Sciatic nerve (tissue), 2 donors: ENCODE measurements at regions not wholly inside any gene's neighbourhood (a gene's known extent, or its start where the extent isn't known, plus 50 kb on each side); places are given as distances from the start of the nearest gene placed in this dataset.

Source experiments
- ATAC-seq: fragments of 200-7000 bp; cut with Tn5 transposase; one replicate; pipeline ENCODE4 v1.9.1; 2020; ENCODE audit warnings: mild to moderate bottlenecking, moderate library complexity
- DNase-seq: peaks from one replicate; pipeline ENCODE4 v3.0.0-alpha.2; 2020; ENCODE audit warnings: low spot score
- intact Hi-C: fragments of 100-400 bp; cut with DNase I; formaldehyde crosslinking; loops from one replicate; pipeline ENCODE4 v1.14.2; 2022
- donor health status: DM: no; HTN: no; CAD: no.
- donor health status: DM: no; HTN: no; CAD: no.

DNA sequence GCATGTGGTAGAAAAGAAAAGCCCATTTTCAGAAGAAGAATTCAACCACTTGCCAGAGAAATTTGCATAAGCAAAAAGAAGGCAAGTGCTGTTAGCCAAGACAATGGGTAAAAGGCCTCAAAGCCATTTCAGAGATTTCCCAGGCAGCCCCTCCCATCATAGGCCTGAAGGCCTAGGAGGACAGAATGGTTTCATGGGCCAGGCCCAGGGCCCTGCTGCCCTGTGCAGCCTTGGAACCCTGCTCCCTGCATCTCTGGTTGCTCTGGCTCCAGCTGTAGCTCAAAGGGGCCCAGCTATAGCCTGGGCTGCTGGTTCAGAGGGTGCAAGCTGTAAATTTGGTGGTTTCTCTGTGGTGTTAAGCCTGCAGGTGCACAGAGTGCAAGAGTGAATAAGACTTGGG, 212.8 kb downstream of the EFNB2 start:
- ATAC-seq (no peak), DNase-seq (no peak)
- intact Hi-C loops = no loop called here

DNA sequence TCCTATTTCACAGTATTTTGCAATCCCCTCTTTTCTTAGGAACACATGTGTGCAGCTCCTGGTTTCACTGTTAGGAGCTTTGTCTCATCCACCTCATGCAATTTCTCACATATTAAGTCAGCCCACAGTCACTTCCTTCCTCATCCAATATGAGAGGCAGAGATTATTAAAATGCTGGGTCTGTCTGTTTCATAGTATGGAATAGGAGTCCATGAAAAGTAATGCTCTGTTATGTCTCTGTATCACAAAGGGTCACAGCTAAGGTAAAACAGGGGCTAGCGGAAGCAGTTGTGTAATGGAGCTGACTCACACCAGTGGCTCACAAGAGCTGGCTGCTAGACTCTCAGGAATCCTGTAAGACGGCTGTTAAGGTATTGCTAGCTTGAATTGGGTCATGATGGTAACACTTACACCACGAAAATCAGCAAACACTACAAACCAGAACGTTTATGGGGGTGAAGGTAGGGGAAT, 216.5 kb downstream of the EFNB2 start:
- ATAC-seq (no peak), DNase-seq (no peak)
- intact Hi-C loops = no loop called here

DNA sequence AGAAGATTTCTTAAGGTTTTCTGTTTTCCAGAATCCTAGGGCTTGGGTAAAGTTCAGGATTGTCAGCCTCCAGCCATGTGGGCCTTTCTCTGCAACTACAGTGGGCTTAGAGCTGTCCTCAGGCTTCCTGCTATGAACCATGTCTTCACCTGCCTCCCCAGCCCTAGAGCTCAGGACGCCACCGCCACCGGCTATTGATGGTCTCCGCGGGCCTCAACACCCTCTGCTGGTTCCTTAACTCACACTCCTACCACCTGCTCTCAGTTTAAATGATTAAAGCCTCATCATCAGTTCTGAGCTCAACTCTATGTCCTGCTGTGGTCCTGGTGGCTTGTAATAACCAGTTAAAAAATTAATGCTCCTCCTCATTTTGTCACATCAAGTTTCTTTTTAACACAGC, 221.0 kb downstream of the EFNB2 start:
- DNase-seq (no peak), ATAC-seq (no peak)
- intact Hi-C loops = no loop called here

DNA sequence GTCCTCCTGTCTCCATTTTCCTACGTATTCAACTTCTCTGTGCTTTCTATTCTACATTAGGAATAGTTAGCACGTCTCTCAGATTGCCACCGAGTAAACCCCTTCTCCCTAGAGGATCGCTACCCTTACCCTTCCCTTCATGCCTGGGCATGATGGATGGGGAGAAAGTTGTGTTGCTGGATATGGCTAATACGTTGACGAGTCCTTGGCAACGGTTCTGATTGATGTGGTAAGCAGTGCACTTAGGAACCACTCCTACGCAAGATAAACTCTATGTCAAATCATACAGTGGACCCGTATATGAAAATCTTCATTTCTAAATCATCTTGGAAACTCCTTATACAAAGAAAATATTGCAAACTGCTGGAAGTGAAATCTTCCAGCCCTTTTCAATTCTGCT, 224.5 kb downstream of the EFNB2 start:
- no peak for ATAC-seq
- intact Hi-C loops = no loop called here
- no peak for DNase-seq

DNA sequence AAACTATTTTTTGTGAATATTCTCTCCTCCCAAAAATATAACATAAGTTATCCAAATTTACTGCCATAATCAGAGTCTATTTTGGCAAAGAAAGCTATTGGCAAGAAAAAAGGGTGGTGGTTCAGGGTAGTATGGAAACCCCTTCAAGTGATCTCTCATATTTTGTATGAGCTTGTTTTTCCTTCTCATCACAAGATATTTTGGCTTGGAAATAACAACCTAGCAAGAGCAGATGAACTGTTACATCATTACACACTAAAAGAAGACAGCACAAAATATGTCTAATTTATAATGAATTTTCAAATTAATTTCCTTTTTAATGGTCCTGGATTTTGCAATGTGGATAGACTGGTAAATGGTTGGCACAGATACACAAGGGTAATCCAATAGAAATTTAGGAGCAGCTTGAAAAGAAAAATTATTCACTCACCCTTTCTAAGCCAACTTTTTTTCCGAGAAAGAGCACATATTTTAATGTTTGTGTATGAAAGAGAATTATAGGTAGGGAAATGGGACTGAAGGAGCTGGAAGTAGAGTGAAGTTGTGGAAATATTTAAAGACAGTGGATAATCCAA, 225.1 kb downstream of the EFNB2 start:
- DNase-seq = no peak
- ATAC-seq = no peak
- intact Hi-C loops = no loop called here

DNA sequence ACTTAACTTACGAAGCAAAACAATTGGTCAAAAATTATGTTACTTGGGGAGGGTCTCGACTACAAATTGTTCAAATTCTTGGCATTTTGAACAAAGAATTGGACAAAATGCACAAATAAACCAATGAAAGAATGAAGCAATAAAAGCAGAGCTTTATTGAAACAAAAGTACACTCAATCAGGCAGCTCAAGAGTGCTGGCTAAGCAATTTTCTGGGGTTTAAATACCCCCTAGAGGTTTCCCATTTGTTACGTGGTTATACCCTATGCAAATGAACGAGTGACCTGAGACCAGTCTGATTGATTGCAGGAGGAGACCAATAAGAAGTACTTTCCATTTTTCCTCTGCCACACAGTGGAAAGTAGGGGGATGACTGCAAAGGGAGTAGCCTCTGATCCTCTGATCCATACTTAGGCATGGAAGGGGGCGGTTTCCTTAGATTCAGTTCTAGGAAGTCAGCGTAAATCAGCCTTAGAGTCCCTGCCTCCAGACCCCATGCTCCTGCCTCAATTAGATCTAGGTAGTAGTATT, 228.6 kb downstream of the EFNB2 start:
- no peak for ATAC-seq
- no peak for DNase-seq
- intact Hi-C loops = no loop called here

DNA sequence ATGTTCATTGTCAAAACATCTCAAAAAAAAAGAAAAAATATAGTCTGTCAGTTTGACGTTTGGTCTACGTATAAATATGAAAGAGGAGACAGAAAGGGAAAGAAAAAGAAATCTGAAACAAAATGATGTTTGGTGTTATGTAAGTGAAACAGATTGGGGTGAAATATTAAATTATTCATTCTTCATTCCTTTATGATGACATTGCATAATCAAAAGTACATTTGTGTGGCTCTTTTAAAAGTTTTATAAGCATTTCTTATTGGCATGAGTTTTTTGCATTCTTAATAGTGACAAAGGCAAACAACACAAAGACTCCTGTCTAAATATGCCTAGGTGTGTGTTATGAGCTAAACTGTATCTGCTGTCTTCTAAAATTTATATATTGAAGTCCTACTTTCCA, 232.6 kb downstream of the EFNB2 start:
- DNase-seq = no peak
- intact Hi-C loops = no loop called here

DNA sequence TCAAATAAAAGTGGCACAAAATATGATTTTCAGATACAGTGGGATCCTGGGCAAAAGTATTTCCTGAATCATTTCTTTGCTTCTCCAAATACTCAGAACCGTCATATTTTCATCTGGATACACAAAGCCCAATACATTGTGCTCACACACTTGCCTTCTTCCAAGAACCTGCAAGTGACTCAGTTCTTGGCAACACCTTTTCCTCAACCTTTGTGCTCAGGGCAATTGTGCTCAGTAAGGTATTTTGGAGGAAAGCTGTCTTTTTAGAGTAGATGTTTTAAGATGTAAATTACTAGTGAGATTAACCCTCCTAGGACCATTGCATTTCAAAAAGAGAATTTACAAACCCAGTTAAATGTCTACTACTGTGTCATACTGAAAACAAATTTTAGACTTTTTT, 233.5 kb downstream of the EFNB2 start:
- intact Hi-C loops = no loop called here
- no peak for ATAC-seq
- no peak for DNase-seq

More for the DNA sequence above, 232.6 kb downstream of the EFNB2 start:
- ATAC-seq = no peak

DNA sequence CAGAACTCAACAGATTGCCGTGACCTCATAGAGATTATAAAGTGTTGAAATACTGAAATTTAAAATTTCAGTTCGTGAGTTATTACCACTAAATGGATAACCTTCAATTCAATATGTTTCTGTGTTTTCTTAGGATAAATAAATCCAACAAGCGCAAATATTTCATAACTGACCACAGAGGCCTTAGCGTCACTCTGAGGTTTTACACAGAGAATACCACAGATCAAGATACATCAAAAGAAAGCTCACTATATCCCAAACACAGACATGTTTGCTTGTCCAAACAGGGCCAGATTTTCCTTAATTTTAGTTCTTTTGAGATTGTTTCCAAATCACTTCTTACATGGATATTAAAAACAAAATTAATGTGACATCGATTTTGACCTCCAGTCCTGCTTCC, 235.8 kb downstream of the EFNB2 start:
- no peak for ATAC-seq
- DNase-seq = no peak
- intact Hi-C loops = loop anchor here (10.0 kb wide), 1 partner anchor 315 kb away; no protein-coding TSS in a partner anchor

DNA sequence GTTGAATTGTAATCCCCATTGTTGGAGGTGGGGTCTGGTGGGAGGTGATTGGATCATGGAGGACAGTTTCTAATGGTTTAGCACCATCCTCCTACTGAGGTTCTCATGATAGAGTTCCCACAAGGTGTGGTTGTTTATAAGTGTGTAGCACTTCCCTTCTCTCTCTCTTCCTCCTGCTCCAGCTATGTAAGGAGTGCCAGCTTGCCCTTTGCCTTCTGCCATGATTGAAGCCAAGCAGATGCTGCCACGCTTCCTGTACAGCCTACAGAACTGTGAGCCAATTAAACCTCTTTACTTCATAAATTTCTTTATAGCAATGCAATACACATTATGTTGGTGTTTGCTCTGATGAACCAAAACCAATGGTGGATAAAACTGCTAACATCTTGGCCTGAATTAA, 238.2 kb downstream of the EFNB2 start:
- DNase-seq (no peak), ATAC-seq (no peak)
- intact Hi-C loops = loop anchor here (10.0 kb wide), 1 partner anchor 318 kb away; no protein-coding TSS in a partner anchor

DNA sequence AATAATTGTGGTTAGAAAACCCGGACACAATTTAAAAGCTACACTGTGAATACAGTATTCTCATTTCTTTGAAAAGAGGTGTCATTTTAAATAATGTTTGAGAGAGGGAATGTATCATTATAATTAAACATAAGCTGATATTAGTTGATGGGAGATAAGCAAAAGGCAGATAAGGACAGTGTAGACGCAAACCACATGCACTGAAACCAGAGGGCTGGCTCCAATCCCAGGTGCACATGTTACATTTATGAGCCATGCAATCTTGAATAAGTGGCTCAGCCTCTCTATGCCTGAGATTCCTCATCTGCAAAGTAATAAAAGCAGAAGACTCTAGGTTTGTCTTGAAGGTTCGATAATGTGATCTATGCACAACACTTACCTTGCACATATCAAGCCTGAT, 238.7 kb downstream of the EFNB2 start:
- intact Hi-C loops = loop anchor here (10.0 kb wide), 1 partner anchor 318 kb away; no protein-coding TSS in a partner anchor
- DNase-seq (no peak), ATAC-seq (no peak)

DNA sequence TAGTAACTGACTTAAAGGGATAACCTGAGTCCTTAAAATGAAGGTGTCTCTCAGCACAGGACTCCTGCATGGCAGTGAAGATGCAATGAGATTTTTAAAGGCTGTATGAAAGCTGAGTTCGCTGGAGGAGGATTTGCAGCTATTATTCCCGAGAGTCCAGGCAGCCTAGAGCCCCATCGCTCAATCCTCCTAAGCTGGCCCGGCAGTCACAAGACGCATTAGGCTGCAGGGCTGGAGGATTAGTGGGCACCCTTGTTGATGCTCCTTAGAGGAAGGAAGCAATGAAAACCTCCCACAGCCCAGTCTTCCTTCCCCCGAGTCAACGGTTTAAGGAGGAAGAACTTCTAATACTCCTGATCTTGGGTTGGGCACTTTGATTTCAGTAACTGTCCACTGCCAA, 239.5 kb downstream of the EFNB2 start:
- DNase-seq (no peak), ATAC-seq (no peak)
- intact Hi-C loops = loop anchor here (10.0 kb wide), 1 partner anchor 319 kb away; no protein-coding TSS in a partner anchor

DNA sequence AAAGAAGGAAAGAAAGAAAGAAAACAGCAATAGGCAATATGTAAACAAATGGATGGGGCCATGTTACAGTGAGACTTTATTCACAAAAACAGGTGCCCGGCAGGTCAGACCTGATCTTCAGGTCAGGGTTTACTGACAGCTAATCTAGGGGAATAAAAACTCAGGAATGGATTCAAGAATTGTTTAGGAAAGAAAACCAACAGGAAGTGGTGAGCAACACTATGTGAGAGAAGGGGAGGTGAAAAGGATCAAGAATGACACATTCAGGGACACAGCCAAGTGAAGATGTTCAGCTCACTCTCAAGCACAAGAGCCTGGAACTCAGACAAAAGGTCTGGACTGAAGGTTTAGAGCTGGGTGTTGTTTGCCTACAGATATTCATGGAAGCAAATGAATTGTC, 244.5 kb downstream of the EFNB2 start:
- DNase-seq (no peak), ATAC-seq (no peak)
- intact Hi-C loops = loop anchor here (10.0 kb wide), 1 partner anchor 324 kb away; no protein-coding TSS in a partner anchor

DNA sequence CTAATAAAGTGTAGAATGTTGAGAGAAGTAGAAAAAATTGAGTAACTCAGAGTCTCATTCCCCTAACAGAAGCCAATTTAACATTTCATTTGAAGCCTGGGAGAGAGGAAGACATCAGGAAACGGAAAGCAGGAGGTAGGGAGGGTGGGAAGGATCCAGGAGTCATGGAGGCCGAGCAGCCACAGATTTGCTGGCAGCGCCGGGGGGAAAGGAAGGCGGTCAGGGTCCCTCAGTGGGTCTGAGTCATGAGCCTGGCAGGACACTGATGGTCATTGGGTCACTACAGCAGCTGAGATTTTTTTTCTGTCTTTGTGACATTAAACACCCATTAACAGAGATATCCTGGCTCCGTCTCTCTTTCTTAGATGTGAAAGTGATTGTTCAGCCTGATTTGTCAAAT, 248.1 kb downstream of the EFNB2 start:
- DNase-seq = no peak
- ATAC-seq = no peak
- intact Hi-C loops = no loop called here

DNA sequence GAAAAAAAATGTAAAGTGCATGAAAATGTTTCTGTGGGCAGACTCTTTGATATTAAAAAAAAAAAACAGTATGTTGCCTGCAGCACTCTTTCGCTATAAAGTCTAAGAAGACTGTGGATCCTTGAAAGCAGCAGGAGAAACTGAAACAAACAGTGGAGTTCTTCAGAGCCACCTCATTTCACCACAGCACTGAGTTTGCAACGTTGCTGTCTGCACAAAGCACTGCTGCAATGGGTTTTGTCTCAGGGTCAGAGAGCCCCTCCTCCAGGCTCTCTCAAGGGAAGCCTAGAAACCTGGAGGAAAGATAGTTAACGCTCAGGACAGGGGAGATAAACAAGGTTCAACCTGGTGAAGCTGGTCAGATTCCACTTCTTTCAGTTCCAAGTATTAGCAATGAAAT, 248.7 kb downstream of the EFNB2 start:
- no peak for ATAC-seq
- intact Hi-C loops = no loop called here

DNA sequence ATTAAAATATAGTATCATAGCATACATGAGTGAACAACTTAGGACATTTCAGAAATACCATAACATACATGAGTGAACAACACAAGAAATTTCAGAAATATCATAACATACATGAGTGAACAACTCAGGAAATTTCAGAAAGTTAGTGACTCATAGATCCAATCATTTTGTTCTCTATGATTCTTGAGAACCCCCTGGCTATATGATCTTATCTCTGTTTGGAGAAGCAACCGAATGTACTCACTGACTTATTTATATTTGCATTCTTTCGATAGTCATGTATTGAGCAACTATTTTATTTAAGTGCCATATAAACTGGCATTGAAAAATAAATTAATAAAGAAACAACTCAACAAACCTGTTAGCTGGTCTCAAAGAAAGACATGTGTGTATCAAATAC, 251.1 kb downstream of the EFNB2 start:
- ATAC-seq = no peak
- DNase-seq = no peak
- intact Hi-C loops = no loop called here

More for the DNA sequence above, 248.7 kb downstream of the EFNB2 start:
- no peak for DNase-seq

DNA sequence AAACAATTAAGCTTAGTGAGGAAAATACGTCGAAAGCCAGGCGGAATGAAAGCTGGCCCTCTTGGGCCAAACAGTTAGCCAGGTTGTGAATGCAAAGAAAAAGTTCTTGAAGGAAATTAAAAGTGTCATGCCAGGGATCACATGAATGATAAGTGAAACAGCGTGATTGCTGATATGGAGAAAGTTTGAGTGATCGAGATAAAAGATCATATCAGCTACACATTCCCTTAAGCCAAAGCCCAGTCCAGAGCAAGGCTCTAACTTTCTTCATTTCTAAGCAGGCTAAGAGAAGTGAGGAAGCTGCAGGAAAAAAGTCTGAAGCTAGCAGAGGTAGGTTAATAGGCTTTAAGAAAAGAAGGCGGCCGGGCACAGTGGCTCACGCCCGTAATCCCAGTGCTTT, 254.0 kb downstream of the EFNB2 start:
- ATAC-seq = no peak
- DNase-seq = no peak
- intact Hi-C loops = no loop called here

DNA sequence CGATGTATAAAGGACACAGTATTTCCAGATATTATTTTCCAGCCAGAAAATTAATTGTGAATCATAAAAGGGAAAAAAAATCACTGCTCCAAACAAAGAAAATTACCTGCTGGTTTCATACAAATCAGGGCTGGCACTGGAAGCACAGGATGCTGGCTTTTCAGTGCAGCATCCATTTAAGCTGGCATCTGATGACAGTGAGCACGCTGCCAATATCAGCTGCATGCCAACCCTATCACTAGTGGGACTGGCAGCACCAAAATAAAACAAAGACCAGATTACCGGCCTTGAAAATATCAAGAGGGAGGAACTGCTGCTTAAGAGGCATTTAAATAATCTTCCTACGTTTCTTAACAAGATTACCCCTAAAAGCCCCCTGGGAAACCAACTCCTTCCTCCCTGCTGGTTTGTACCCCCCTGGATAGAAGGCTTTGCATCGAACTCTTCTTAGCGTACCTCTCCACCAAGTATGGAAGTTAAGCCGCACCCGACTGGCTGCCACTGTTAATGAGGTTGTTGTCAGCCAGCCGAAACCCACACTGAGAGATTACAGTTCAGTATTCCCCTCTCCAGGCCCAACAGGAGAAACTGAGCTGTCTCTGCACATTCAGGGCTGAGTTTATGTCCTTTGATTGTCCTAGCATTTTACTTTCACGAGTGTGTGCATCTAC, 257.8 kb downstream of the EFNB2 start:
- intact Hi-C loops = no loop called here
- ATAC-seq (no peak), DNase-seq (no peak)

DNA sequence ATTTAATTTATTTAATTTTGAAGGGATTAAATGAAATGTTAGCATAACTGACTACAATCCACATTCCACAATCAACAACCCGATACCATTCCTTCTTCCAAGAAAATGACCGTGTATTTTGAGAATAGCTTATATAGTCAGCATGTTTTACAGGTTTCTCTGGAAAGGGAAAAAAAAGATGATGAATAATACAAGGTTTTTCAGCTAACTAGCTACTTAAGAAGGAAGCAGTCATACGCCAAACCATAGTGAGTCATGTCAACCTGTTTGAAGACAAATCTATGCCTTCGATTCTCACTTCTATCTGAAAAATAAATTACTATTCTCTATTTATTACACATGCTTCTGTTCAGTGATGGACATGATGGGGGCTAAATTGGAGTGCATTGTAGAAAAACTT, 258.6 kb downstream of the EFNB2 start:
- ATAC-seq (no peak), DNase-seq (no peak)
- intact Hi-C loops = no loop called here

DNA sequence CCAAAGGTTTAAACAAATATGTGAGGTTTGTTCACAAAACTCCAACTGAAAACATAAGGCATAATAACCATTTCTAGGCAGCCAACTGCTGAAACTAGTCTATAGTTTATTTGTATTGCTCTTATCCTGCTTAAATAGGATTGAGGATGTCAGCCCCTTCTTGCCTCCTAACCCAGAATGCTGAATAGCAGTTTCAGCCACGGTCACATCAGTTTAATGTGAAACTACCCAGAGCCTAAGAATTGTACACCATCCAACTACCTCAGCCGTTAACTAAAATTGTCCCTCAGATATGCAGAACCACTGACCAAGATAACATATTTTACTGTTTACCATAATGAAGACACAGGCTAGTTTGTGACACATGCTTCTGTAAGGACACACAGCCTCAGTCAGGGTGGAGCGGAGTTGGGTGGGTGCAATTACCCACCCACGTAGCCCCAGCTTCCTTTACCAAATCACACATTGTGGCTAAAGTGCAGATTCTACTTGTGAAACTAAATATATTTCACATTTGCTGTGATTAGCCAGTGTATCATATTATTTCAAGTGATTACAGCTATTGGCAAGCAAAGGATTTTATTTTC, 259.9 kb downstream of the EFNB2 start:
- no peak for DNase-seq
- ATAC-seq = no peak
- intact Hi-C loops = no loop called here
